NCI-H1105 treated with DMSO at 0.1 percent for 48 hours (cell line): ENCODE measurements at regions not wholly inside any gene's neighbourhood (a gene's known extent, or its start where the extent isn't known, plus 50 kb on each side); places are given as distances from the start of the nearest gene placed in this dataset.

Experiments
- DNase-seq: peaks from one replicate; lab custom pipeline; 2025; lab: John Stamatoyannopoulos, UW

GRCh38 chr11:45091563-45092403 is 54.7 kb upstream of the PRDM11 start:
- no peak for DNase-seq

GRCh38 chr11:45092404-45092785 is 54.0 kb upstream of the PRDM11 start:
- DNase-seq: no peak

DNA sequence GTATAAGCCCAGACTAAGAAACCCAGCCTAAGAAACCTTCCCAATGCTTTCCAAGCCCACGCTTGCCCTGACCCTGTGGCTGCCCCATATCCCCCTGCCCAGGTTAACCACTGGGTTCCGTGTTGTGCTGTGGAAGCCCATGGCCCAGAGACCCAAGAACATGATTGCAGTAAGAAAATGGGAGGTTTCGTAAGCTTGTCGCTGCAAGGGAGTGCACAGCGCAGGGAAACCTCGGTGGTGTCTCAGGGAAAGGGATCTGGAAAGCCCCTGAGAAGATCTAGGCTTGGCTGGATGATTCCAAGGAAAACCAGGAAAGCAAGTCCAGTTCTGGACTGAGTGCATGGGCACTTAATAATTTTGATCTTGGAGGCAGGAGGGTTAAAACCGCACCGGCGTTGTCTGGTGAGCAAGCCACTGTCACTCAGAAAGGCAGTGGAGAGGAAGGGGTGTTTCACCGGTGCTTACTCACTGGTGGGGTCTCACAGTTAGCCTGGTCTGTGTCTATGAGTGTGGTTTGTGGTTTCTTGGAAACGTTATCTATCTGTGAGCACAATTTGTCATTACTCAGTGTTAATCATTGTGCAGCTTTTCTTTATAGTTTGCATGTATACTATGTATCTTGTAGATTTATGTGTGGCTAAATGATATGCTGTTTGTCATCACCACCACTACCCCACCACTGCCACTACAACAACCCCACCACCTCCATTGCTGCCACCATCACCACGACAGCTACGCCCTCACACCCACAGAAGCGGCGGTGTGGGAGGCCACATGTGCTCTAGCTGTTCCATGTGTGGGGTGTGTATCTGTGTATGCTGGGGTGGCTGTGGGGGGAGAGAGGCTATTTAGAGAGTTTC is 53.3 kb upstream of the PRDM11 start:
- DNase-seq: no peak

DNA sequence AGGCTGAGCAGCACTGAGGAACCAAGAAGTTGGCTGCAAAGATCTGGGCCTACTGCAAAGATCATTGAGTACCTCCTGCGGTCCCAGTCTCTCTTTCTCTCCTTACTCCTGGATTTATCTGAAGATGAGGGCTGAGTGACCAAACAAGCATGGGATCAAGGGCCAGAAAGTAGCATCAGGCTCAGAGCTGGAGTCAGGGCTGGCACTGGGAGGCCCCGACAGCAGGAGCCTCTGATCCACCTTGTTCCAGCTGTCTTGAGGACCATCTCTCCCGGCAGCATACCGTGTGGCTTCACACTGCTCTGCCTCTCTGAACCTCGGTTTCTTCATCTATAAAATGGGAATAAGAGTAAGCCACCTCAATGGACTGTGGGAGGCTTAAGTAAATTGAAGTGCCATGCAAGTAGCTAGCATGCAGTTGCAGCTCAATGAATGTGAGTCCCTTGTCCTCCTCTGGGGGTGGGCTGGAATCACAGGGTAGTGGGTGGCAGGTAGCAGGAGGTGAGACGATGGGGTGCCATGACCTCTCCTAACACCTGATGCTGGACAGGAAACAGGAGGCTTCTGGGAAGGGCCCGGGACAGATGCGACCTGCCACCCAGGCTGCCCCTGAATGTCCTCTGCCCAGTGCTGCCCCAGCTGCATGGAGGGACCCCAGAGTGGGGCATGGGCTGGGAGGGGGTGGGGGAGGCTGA is 52.5 kb upstream of the PRDM11 start:
- DNase-seq: no peak

- DNase-seq: no peak
Observed at GRCh38 chr11:45094958-45095690, 51.3 kb upstream of the PRDM11 start.

- no peak for DNase-seq
Observed at GRCh38 chr11:45095691-45096010, 50.8 kb upstream of the PRDM11 start.

- DNase-seq: no peak
Observed at GRCh38 chr11:45096636-45097035, 49.8 kb upstream of the PRDM11 start.
